ENCODE measurements at regions not wholly inside any gene's neighbourhood (a gene's known extent, or its start where the extent isn't known, plus 50 kb on each side); places are given as distances from the start of the nearest gene placed in this dataset.

DNA sequence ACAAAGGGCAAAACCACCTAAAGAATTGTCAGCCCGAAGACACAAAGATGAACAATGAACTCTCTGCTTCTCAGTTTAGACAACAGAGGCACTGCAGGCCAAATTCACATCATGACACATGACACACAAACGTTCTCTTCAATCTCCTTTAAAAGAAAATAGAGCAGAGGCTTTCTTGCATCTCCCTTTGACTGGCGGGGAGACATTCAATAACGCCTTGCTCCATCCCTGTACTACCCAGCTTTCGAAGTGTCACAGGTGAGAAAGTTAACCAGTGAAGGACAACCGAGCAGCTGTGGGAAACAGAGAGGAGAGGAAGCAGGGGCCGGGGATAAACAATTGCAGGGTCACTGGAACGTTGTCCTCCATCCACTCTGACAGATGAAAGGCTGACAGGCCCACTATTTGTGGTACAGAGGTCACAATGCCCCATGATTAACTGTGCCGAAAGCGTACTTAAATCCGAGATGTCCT lies 130.8 kb downstream of the PHLDA1 start:
- DNase-seq (ENCODE audit: low spot score) = no peak

DNA sequence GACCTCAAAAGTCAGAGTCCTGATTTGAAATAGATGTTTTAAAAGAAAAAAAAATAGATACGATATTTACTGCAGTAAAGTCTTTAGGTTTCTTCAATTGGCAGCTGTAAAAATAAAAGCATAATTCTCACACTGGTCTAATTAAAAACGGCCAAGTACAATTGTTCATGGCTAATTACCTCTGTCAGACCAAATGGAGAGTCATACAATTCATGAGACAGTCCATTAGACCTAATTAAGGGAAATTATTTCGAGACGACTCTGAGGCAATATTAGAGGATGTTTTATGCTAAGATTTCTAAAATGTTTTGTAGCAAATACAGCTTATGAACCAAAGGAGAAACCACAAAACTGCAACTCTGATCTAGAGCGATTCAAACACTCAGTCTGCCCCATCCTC lies 131.3 kb downstream of the PHLDA1 start:
- DNase-seq (ENCODE audit: low spot score) = no peak

DNA sequence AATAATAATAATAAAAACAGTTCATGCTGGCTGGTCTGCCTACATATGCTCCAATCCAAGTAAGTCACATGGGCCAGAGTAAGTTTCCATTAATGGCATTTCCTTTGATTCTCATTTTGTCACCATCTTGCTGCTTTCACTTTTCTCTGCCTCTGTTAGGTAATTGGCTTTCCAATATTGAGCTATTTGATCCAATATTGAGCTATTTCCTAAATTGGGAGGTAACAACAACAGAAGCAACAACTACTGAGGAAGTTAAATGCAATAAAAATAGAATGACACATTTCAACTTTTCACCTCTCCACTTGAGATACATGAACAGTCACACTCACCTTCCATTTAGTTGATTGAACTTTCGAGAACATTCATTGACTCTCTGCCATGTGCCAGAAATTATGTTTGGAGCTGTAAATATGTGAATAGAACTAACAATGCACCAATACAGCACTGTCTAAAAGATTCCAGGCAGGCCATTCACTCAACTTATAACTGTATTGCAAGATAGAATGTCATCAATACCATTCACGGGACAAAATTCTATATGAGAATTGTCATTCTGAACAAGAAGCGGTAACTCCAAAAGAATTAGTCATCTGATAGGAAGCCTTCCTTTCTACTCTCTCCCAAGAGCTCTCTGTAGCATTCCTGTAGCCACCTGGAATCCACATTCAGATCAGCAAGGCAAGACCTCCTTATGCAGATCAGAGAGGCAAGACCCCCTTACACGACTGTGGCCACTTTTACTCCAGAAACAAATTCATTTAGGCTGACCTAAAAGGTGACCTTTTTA lies 136.4 kb downstream of the PHLDA1 start:
- DNase-seq (ENCODE audit: low spot score) = no peak

DNA sequence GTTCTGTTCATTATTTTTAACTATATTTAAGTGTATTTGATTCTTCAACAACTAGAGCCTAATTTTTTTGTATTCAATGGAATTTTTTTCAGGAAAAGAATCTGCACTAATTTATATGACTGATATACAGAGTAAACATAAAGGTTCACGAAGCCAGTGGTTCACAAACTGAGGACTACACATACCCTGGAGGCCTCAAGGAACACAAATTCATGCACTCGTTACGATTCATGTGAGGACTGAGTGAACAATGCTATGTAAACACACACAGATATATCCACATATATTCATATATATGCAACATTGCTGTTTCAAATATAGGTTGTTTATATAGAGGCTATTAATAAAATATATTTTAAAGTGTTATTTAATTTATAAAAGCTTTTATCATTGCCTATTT lies 137.8 kb downstream of the PHLDA1 start:
- DNase-seq (ENCODE audit: low spot score) = no peak

DNA sequence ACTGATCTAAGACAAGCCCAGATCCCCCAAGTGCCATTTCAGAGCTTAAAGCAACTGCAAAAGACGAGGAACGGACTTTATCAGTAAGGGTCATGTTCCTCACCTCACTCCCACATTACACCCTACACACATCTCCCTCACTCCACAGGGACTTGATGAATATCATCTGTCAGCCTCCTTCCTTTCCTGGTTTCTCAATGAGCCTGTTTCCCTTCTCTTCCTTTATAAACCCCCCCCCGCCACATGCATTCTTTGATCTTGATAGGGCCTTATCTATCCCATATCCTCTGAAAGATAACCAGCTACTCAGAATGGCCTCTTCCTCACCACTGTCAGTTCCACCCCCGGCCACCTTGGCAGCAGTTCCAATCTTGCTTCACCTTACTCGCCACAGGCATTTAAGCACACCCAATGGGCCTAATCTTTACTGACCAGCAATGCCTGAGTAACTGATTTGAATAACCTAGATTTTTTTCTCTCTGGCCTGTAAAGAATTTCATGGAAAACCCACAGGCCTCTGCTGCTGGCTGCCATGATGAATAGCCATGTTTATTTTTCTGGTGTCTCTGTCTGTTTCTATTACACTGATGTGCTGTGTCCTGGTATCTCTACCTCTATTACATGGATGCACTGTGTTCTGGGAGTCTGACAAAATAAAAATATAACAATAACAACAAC lies 138.7 kb downstream of the PHLDA1 start:
- no peak for DNase-seq (ENCODE audit: low spot score)

DNA sequence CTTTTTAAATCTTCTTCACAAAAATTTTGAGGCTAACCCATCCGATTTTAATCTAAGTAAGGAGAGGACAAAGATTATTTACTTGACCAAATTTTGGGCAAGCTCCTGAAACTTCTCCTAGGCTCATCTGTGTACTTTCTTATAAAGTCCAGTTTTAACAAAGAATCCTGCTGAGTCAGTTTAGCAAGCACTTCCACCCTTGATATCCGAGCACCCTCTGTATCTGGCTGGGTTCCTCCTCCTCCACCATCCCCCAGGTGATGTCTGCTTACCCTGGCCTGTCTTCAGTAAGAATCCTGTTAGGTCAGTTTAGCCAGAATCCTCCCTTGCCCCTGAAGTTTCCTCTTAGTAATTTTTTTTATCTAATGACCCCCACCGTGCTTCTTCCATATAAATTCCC lies 140.5 kb downstream of the PHLDA1 start:
- no peak for DNase-seq (ENCODE audit: low spot score)

DNA sequence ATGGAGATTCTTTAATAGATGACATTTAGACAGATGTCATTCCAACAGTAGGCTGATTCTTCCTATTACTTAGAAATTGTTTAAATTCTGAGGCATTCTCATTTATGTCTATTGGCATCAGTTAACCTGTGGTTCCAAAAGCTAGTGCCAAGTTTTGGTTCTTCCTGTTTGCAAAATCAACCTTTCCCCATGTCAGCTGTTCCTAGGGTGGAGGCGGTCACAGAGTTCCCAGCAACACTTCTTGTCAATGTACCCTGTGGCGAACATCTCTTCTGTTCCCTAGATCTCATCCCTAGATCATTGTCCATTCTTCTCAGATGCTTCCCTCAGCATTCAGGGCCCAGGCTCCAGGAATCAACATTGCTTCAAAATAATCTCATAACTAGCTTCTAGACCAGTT lies 140.9 kb downstream of the PHLDA1 start:
- DNase-seq (ENCODE audit: low spot score) = no peak

DNA sequence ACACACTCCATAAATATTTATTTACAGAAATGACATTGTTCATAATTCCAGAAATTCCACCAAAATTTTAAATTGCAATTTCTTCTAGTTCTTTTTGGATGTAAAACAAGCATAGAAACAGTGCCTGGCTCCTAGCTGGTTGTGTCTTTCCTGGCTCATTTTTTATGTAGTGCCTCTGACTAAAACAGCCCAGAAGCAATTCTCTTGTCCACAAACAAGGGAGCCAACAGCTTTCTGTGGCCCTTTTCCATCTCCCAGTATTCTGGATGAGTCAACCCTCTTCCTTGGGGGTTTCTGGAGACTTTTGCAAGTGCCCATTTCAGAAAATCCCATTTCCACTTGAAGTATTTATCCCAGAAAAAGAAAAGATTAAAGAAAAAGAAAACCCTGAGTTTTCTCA lies 141.4 kb downstream of the PHLDA1 start:
- no peak for DNase-seq (ENCODE audit: low spot score)

DNA sequence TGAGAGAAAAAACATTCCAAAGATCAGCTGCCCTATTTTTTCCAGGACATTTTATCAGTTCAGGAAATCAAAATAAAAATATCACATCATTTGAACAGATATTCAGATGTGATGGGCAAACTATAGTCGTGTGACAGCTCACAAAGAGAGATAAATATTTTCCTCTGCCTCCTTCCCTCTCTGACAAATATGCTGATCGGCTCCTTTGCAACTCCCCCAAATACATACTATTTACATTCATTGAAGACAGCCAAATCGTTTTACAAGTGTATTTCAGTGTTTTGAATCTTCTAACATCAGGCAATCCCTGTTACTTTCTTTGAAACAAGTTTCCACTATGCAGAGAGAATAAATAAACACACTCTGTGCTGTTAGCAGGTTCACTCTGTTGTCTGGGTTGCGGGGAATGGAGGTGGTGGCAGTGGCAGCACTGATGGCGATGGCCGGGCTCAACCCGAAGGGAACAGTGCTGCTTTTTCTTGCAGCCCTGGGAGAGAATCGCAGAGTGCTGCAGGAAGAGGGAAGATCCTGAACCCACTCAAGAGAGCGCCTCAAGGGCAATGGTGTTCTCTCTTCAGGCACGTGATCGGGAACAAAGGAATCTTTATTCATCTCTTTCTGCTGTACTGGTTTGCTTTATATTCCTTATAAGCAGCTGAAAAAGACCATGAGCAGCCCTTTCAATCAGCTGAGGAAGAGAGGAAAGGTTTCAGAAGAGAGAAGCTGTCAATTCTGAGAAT lies 142.5 kb downstream of the PHLDA1 start:
- peak; percentile 96 for DNase-seq (ENCODE audit: low spot score)

DNA sequence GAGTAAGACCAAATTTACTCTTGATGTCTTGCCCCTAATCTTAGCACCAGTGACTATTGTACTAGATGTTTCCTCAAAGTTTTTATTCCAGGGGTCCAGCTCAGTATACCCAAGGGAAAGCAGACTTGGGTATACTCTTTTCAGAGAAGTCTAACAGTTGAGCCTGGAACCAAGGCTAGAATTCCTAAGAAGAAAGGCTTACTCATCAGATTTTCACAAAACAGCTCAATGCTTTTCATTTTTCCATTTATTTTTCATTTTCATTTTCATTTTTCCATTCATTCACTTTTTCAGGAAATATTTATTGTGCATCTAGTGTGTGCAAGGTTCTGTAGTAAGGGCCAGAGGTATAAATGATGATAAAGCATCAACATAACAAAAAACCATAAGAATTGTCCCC lies 143.2 kb downstream of the PHLDA1 start:
- no peak for DNase-seq (ENCODE audit: low spot score)

DNA sequence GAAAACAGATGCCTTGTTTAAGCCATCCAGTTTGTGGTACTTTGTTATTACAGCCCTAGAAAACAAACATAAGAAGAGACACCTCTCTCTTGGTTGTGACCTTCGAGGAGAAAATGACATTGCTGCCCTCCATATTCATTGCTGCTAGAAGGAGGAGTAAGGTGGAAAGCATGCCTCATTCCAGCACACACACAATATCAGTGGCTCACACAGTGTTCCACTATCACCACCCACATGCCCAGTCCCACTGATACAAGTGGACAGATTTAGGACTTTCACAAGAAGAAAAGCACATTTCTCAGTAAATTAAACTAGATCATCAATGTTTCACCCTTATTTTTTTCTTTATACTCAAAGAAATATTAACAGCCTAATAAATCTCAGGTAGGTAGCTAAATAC lies 143.6 kb downstream of the PHLDA1 start:
- no peak for DNase-seq (ENCODE audit: low spot score)

DNA sequence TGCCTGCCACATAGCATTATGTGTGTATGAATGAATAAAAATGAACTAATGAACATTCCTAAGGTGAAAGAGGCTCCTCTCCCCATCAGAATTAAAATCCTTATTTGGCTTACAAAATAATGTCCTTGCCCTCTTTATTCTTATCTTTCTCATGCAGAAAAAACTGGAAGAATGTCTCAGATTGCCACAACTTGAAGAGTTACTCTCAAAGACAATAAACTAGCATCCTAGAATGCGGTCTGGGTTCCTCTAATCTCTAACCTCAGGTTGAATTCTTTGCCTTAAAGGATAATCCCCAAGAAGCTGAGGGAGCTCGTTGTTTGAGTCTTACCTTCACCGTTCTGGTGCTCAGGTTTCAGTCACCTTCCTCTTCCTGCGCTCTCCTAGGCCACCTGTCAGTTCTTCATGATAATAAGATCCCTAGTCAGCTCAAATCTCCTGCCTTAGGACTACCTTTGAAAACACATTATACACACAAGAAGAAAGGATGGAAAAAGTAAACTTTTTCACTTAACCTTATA lies 147.1 kb downstream of the PHLDA1 start:
- DNase-seq (ENCODE audit: low spot score) = no peak

DNA sequence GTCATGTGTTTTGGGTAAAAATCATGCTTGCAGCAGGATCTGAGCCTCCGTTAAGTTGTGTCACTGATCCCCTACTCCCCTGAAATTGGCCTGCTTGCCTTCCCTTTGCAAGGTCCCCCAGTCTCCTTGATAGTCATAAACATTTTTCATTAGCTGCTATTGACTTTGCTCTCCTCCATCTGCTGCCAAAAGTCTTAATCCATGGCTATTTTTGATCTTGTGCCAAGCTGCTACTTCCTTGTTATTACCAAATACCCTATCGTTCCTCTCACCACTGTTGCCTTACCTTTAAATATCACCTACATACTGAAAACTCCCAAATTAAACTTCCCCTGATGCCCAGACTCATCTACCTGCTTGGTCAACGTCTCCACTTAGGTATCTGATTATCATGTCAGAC lies 148.3 kb downstream of the PHLDA1 start:
- DNase-seq (ENCODE audit: low spot score) = no peak

DNA sequence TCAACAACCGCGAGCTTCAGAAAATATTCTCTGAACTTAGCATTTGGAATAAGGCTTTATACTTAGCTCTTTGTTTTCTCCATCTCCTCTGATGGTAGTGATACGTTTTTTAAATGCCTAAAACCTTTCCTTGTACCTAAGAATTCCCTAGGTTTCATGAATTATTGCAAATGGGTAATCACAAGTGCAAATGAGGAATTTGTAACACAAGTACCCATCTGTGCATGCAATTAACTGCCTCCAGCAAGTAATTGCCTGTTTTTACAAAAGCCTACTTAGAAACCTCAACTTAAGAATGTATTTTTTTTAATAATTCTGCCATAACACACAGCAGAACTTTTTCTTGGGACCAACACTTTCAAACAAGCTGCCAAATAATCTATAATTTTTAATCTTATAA lies 149.2 kb downstream of the PHLDA1 start:
- DNase-seq (ENCODE audit: low spot score) = no peak

DNA sequence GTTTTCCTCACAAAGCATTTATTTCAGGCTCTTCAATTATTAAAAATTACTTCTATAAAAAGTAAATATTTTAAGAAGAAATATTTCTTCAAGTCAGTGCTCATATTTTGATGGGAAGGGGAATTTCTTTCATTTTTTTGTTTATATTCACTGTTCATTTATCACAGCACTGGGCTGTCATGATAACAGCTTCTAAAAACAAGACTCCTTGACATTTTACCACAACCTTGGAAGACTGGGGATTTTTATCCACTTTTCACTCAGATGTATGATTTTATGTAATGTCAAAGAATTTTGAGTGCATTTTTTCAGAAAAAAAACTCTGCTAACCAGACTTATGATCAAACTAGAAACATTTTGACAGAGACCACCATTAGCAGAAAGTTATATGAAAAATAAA lies 149.7 kb downstream of the PHLDA1 start:
- no peak for DNase-seq (ENCODE audit: low spot score)

DNA sequence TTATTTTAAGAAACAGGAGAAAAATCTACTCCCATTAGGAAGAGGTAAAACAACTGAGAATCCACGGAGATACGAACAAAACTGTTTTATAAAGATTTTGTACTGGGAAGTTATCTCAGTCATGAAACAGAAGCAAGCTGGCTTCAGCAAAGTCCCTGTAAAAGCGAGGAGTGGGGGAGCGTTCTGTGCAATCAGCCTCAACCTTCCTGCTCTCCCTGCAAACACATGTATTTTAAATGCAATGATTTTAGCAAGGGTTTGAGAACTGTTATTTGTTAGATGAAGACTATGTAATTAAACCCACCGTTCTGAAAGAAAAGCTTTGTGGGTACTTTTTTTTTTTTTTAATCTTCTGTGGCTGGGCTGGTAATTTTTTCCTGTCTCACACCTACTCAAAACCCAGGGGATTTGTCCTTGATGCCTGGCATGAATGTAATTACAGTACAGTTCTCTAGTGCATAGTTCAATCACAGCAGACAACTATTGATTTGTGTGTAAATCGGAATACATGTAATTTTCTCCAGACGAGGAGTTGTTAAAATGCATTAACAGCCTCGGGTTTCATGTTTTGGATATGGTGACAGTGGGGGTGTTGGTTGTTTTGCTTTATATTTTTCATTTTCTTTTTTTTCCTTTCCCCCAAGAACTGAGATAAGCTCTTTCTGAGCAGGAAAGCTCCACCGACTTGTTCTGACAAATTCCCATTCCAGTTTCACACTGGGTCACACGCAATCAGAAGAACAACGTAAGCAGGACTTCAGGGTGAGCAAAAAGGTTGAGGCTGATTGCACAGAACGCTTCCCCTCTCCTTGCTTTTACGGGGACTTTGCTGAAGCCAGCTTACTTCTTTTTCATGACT lies 153.6 kb downstream of the PHLDA1 start:
- DNase-seq (ENCODE audit: low spot score) = peak; percentile 88

DNA sequence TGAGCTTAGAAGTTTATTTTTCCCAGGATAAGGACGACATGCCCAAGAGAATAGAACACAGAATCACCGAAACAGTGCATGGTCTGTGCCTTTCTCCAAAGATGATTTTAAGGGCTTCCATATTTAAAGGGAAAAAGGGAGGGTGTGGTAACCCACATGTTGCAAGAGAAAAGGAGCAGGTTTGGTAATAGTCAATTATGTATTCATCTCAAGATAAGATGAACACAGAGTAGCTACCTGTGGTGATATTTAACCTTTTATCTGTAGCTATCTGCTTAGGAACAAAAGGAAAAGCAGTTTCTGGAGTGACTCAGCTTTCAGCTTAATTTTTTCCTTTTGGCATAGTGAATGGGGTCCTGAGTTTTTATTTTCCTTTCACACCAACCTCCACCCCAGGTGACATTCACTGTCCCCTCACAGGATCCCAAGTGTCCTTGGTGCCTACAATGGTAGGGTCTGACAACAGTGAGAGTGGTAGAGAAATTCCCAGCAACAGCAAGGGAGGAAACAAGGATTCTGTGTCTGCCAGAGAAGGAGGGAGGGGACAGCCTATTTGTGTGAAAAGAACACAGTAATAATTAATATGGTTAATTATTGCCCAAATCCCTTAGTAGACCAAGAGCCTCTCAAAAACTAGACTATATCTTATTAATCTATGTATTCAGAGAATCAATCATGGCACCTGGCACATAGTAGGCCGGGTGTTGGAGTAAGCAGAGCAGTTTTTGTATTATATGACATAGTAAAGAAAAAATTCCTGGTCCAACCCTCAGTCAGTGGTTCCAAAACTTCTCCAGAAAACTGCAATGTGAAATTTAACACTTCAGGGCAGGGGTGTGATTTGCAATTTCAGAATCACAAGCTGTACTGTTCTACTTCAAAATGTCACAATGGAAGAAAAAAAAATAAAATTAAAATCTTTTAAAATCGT lies 154.5 kb downstream of the PHLDA1 start:
- no peak for DNase-seq (ENCODE audit: low spot score)

DNA sequence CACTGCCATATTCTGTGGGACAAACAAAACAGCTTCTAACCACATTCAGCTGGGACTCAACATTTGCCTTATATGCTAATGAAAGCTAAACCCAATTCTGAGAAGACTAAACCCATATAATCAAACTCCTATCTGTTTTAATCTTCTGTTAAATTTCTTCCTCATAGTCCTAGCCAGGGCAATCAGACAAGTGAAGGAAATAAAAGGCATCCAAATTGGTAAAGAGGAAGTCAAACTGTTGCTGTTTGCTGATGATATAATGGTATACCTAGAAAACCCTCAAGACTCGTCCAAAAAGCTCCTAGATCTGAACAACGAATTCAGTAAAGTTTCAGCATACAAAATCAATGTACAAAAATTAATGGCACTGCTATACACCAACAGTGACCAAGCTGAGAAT lies 157.1 kb downstream of the PHLDA1 start:
- DNase-seq (ENCODE audit: low spot score) = no peak

DNA sequence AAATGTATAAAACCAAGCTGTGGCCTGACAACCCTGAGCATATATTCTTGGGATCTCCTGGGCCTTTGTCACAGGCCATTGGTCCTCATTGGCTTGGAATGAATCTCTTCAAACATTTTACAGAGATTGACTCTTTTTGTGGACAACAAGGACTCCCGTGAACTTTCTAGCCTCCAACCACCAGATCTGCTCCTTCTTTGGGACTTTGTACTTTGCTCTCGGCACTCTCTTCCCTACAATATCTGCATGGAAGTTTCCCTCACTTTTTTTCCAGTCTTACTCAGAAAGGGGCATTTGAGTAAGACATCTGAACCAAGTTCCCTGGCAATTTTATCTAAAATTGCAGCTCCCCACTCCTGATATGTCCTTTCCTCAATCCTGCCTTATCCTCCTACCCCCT lies 158.8 kb downstream of the PHLDA1 start:
- DNase-seq (ENCODE audit: low spot score) = no peak

DNA sequence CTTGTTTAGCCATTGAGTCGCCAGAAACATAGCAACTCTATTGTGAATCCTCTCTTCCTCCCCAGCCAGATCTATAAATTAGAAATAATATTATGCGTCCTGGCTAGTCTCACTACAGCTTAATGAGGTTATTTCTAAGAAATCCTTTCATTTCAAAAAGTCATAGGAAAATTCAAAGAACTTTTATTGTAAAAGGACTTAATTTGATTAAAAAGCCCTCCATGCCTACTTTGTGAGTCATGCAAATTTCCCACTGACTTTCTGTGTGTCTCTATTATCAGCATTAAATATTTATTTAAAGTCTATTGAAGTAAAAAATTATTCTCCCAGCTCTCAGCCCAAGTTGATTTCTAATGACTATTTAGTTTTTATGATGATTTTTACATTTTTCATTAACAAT lies 160.7 kb downstream of the PHLDA1 start:
- DNase-seq (ENCODE audit: low spot score) = peak; percentile 87

DNA sequence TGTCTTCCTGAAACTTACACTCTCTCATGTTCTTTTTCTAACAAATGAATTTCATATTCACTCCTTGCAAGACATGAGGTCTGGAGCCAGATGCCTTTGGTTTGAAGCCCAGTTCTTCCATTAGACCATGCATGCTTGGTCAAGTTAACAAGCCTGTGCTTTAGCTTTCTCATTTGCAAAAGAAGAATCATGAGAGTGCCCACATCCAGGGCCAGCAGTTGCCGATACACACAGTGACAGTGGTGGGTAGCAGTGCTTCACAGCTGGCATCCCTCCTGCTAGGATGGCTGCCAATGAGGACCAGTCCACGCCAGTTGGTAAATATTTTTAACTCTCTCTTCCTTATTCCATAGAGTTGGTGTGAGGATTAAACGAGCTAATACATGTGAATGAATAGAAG lies 163.1 kb downstream of the PHLDA1 start:
- DNase-seq (ENCODE audit: low spot score) = no peak

All from COLO829 (cell line).